ENCODE measurements at regions not wholly inside any gene's neighbourhood (a gene's known extent, or its start where the extent isn't known, plus 50 kb on each side); places are given as distances from the start of the nearest gene placed in this dataset.

DNA sequence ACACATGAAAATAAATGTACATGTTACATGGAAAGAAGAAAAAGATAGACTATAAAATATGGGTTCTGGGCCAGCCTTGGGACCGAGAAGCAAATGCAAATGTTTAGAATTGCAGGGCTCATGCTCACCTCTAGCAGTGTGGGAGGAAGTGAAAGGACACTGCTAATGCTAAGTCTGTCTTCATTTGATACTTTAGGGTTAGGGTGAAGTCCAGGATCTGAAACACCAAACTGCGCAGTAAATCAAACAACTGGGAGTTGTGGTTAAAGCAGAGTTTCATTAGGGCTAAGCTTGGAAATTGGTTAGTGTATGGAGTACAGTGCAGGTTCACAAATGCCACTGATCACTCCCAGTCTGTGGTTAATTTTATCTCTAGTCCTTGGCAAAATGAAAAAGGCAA is 73.2 kb upstream of the PDK4 start:
- TF ChIP-seq, protein P1, sequence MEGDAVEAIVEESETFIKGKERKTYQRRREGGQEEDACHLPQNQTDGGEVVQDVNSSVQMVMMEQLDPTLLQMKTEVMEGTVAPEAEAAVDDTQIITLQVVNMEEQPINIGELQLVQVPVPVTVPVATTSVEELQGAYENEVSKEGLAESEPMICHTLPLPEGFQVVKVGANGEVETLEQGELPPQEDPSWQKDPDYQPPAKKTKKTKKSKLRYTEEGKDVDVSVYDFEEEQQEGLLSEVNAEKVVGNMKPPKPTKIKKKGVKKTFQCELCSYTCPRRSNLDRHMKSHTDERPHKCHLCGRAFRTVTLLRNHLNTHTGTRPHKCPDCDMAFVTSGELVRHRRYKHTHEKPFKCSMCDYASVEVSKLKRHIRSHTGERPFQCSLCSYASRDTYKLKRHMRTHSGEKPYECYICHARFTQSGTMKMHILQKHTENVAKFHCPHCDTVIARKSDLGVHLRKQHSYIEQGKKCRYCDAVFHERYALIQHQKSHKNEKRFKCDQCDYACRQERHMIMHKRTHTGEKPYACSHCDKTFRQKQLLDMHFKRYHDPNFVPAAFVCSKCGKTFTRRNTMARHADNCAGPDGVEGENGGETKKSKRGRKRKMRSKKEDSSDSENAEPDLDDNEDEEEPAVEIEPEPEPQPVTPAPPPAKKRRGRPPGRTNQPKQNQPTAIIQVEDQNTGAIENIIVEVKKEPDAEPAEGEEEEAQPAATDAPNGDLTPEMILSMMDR (IDR thresholded peaks at IDR 0.05), result no peak
- Histone ChIP-seq H3K36me3 (no peaks in the 10 kb centered on the region), H3K27me3 (no peaks in the 10 kb centered on the region), H3K4me3 (no peak overlapping the region), H3K9me3 (no peaks in the 10 kb centered on the region), H3K4me1 (no peaks in the 10 kb centered on the region), H3K27ac (no peak overlapping the region)
- no peak for DNase-seq
- WGBS, 2 donors, result 76 to 77% methylated on average over 2 of the region's 2 CpGs
- intact Hi-C loops (cut with DNase I), result no loop called here

DNA sequence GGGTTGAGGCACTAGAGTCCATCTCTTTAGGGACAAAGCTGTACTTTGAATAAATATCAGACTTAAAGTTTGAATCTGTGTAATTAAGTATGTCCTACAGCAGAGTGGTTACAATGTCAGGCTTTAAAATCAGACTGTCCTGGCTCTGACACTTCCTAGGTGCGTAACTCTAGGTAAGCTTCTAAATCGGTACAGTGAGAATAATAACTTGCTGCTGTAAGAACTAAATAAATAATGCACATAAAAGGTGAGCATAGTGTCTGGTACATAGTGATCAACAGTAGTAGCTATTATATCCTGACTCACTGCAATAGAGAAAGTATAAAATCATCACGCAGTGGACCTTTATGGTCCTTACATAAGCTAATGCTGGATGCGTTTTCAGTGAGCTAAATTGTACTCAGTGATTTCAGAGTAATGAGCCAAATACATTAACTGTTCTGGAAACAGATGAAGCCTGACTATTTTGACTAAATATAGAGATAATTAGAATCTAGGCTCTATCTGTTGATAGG is 72.2 kb upstream of the PDK4 start:
- 82 to 89% methylated on average over 4 of the region's 4 CpGs for WGBS, 2 donors
- Histone ChIP-seq H3K36me3 (no peaks in the 10 kb centered on the region), H3K27me3 (no peaks in the 10 kb centered on the region), H3K9me3 (no peaks in the 10 kb centered on the region), H3K4me1 (no peaks in the 10 kb centered on the region), H3K27ac (no peak overlapping the region), H3K4me3 (no peak overlapping the region)
- no peak for DNase-seq
- intact Hi-C loops (cut with DNase I), result no loop called here
- TF ChIP-seq, protein P1 (IDR thresholded peaks at IDR 0.05), result no peak
- no peak for TF ChIP-seq POLR2A (IDR thresholded peaks at IDR 0.05)

DNA sequence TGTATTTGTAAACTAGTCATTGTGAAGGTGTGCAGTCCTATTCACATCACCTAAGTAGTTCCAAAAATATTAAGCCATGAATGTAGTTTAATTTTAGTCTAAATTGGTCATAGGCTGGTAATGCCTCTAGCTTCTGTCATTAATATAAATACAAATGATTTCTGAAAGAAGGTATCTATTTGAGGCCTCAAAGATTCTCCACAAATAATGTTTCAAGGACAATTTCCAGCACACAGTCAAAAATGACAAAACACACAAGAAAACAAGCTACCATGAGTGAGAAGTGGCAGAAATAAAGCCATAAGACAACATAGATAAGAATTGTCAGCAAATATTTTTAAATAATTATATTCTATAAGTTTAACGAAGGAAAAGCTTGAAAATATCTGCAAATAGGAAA is 66.7 kb upstream of the PDK4 start:
- TF ChIP-seq POLR2A (IDR thresholded peaks at IDR 0.05), result no peak
- TF ChIP-seq, protein P1 (IDR thresholded peaks at IDR 0.05), result no peak
- Histone ChIP-seq H3K36me3 (no peaks in the 10 kb centered on the region), H3K4me3 (no peak overlapping the region), H3K4me1 (no peaks in the 10 kb centered on the region), H3K27ac (no peak overlapping the region), H3K9me3 (no peaks in the 10 kb centered on the region), H3K27me3 (no peaks in the 10 kb centered on the region)
- DNase-seq, result no peak
- WGBS, 2 donors, result 44 to 45% methylated on average over 1 of the region's 1 CpG
- intact Hi-C loops (cut with DNase I), result no loop called here

DNA sequence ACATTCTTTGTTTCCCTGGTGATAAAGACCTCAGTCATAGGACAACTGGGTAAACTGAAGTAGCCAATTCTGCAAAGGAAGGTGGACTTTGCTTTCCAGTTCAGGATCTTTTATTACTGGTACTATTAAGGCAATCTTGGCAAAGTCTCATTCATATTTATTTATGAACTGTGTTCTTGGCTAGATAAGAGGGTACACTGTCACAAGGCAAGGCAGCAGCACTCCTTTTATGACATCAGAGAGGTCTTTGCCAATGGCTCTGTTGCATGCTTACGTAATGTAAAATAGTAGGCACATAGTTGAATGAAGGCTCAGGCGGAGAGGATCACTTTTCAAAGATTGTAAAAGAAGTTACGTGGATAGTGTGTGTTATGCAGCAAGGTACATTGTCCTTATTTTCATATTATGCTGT is 63.7 kb upstream of the PDK4 start:
- 81 to 83% methylated on average over 3 of the region's 3 CpGs for WGBS, 2 donors
- no peak overlapping the region for H3K4me3 ChIP-seq
- H3K4me1 ChIP-seq, result no peaks in the 10 kb centered on the region
- no peak for TF ChIP-seq POLR2A (IDR thresholded peaks at IDR 0.05)
- TF ChIP-seq, protein P1 (IDR thresholded peaks at IDR 0.05), result no peak
- no peaks in the 10 kb centered on the region for H3K36me3 ChIP-seq
- DNase-seq, result no peak
- no peak overlapping the region for H3K27ac ChIP-seq
- H3K27me3 ChIP-seq, result no peaks in the 10 kb centered on the region
- H3K9me3 ChIP-seq, result no peaks in the 10 kb centered on the region
- intact Hi-C loops (cut with DNase I), result no loop called here

DNA sequence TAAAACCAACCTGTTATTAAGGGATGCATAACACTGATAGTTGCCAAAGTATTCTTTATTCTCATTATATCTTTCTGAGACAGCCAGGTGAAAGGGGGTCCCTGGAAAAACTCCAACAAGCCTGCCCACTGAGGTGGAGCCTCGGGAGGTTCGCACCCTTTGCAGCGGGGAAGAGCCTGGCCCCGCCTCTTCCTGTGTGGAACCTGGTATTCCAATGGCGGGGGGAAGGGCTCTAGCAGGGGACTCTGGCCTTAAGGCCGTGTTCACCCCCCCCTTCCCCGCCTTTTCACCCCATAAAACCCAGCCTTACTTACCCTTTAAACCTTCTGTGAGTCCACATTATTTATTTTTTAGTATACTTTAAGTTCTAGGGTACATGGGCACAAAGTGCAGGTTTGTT is 62.4 kb upstream of the PDK4 start:
- TF ChIP-seq, protein P1 (IDR thresholded peaks at IDR 0.05), result no peak
- TF ChIP-seq POLR2A (IDR thresholded peaks at IDR 0.05), result no peak
- 70 to 81% methylated on average over 7 of the region's 7 CpGs for WGBS, 2 donors
- H3K4me1 ChIP-seq, result no peaks in the 10 kb centered on the region
- H3K36me3 ChIP-seq, result no peaks in the 10 kb centered on the region
- intact Hi-C loops (cut with DNase I), result no loop called here
- no peak overlapping the region for H3K27ac ChIP-seq
- H3K27me3 ChIP-seq, result no peaks in the 10 kb centered on the region
- no peaks in the 10 kb centered on the region for H3K9me3 ChIP-seq
- no peak for DNase-seq
- no peak overlapping the region for H3K4me3 ChIP-seq
